NCI-H1694 treated with DMSO at 0.1 percent for 48 hours (cell line): ENCODE measurements at regions not wholly inside any gene's neighbourhood (a gene's known extent, or its start where the extent isn't known, plus 50 kb on each side); places are given as distances from the start of the nearest gene placed in this dataset.

ENCODE experiments used
- DNase-seq: peaks from one replicate; lab custom pipeline; 2025; lab: John Stamatoyannopoulos, UW

DNA sequence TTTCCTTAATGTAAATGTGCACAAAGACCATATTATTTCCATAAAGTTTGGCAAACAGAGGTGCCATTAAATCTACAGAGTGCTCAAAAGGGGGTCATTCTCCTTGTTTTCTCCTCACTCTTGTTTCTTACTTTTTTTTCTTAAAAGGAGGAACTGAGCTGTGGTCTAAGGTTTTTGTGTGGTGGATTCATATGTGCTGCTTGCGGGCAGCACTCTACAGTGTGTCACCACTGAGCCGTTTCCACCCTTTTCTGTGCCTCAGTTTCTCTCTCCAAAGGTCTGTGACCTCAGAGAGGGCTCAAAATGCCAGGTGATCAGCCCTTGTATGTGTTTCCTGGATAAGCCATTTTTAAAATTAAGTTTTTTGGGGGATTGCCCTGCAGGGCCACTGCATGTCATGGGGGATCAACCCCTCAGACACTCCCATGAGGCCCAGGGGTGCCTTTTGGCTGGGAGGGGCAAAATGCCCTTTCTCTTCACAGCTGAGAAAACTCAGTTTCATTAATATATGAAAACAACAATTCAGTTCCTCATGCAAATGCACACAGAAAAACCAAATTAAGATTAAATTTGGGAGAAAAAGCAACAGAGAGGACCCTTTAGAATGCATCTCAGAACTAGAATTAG lies 56.9 kb upstream of the VOPP1 start:
- DNase-seq, result no peak

- DNase-seq, result no peak
Measured at GRCh38 chr7:55624813-55625212, 52.5 kb upstream of the VOPP1 start.

DNA sequence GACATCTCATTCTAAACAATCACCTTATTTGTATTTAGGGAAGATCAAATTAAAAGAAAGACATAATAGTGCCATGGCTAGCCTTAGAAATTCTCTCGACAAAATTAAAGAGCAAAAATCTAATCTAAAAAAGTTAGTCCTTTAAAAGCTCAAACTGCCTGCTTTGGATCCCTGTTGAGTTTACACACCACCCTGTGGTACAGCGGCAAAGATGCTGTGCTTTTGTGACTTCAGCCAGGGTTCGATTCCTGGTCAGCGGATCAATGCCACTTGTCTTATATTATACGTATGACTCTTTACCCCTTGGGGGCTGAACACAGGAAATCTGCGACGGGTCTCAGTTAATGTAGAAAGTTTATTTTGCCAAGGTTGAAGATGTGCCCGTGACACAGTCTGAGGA lies 51.3 kb upstream of the VOPP1 start:
- no peak for DNase-seq

GRCh38 chr7:55622241-55622640 lies 49.9 kb upstream of the VOPP1 start:
- DNase-seq, result peak; percentile 19
